Thymus (tissue), 11 donors: ENCODE measurements at regions not wholly inside any gene's neighbourhood (a gene's known extent, or its start where the extent isn't known, plus 50 kb on each side); places are given as distances from the start of the nearest gene placed in this dataset.
A peak's percentile ranks its signal among the peaks of the same experiment; 100 is the strongest.

Experiments
- DNase-seq, 9 donors: peaks; one replicate each; pipeline ENCODE4 v3.0.0-alpha.2; 2013; ENCODE audit warnings: low spot score in 9 of 9, low read depth in 6 of 9, missing footprints in 1 of 9
- H3K27ac ChIP-seq, 2 donors: one replicate each; pipeline ENCODE4 v1.5.1; 2013; ENCODE audit warnings: control low read depth in 1 of 2, low read depth in 1 of 2, low read length in 1 of 2, mild to moderate bottlenecking in 1 of 2, moderate library complexity in 1 of 2
- H3K27me3 ChIP-seq, 2 donors: one replicate each; pipeline ENCODE4 v1.5.1; 2013; ENCODE audit warnings: low read length in 1 of 2; ENCODE audit not compliant: control insufficient read depth in 2 of 2, insufficient read depth in 1 of 2
- H3K36me3 ChIP-seq, 2 donors: one replicate each; pipeline ENCODE4 v1.5.1; 2013; ENCODE audit warnings: low read length in 1 of 2, mild to moderate bottlenecking in 1 of 2, moderate library complexity in 1 of 2; ENCODE audit not compliant: control insufficient read depth in 2 of 2, insufficient read depth in 2 of 2
- H3K4me1 ChIP-seq, 2 donors: one replicate each; pipeline ENCODE4 v1.5.1; 2013; ENCODE audit warnings: low read length in 2 of 2; ENCODE audit not compliant: control insufficient read depth in 2 of 2, insufficient read depth in 2 of 2
- H3K4me3 ChIP-seq, 2 donors: one replicate each; pipeline ENCODE4 v1.5.1; 2013; ENCODE audit warnings: low read length in 2 of 2, control low read depth in 1 of 2, mild to moderate bottlenecking in 1 of 2
- H3K9me3 ChIP-seq, 2 donors: one replicate each; pipeline ENCODE4 v1.5.1; 2013; ENCODE audit warnings: low read length in 1 of 2, mild to moderate bottlenecking in 1 of 2; ENCODE audit not compliant: control insufficient read depth in 2 of 2, insufficient read depth in 1 of 2
- WGBS: extraction: QIAGEN DNeasy Blood & Tissue Kit; methylation state at CpG from one replicate; pipeline ENCODE4 v1.1.7; 2013; 5-methylcytosine and 5-hydroxymethylcytosine counted together
- donor health status: healthy.

- Histone ChIP-seq H3K27ac (no peak overlapping the region), H3K4me3 (no peak overlapping the region), H3K9me3 (no peaks in the 10 kb centered on the region), H3K27me3 (peaks cover 0 to 5% of the 10 kb centered on the region in 2 donors), H3K4me1 (peaks cover 5 to 16% of the 10 kb centered on the region in 2 donors), H3K36me3 (no peaks in the 10 kb centered on the region)
- WGBS: 93% methylated on average over 7 of the region's 7 CpGs
- peak in 1 of 9 donors; percentile 11 for DNase-seq
Observed at GRCh38 chr10:91164520-91165065, 55.9 kb upstream of the PCGF5 start.

DNA sequence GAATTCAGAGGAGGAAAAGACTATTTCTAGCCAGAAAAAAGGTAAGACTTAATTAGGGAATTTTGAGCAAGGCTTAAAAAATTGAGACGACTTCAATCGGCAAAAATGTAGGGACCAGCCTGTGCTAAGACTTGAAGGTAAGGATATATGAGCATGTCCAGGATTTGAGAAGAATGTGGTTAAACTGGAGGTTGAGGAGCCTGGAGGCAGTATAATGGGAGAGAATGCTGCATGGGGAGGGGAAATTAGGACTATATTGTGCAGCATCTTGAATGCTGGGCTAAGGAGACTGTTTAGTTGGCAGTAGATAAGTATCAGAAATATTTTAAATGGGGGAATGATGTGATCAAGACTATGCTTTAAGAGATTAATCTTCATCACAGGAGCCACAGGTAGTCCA lies 53.1 kb upstream of the PCGF5 start:
- DNase-seq: no peak
- WGBS: 98% methylated on average over 2 of the region's 2 CpGs
- Histone ChIP-seq H3K4me1 (peaks cover 3 to 6% of the 10 kb centered on the region in 2 donors), H3K9me3 (no peaks in the 10 kb centered on the region), H3K27me3 (peaks cover 0 to 5% of the 10 kb centered on the region in 2 donors), H3K4me3 (no peak overlapping the region), H3K36me3 (no peaks in the 10 kb centered on the region), H3K27ac (no peak overlapping the region)

DNA sequence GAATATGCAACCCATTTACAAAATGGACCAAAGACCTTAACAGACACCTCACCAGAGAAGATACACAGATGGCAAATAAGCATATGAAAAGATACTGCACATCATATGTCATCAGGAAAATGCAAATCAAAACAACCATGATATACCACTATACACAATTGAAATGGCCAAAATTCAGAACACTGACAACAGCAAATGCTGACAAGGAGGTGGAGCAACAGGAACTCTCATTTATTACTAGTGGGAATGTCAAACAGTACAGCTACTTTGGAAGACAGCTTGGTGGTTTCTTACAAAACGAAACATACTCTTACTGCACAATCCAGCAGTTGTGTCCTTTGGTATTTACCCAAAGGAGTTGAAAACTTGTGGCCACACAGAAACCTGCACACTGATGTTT lies 50.0 kb upstream of the PCGF5 start:
- Histone ChIP-seq H3K27ac (no peak overlapping the region), H3K27me3 (no peaks in the 10 kb centered on the region), H3K9me3 (no peaks in the 10 kb centered on the region), H3K4me3 (no peak overlapping the region), H3K4me1 (no peaks in the 10 kb centered on the region), H3K36me3 (no peaks in the 10 kb centered on the region)
- no peak for DNase-seq
- 97% methylated on average over 1 of the region's 1 CpG for WGBS
